GM18867 (cell line): ENCODE measurements at regions not wholly inside any gene's neighbourhood (a gene's known extent, or its start where the extent isn't known, plus 50 kb on each side); places are given as distances from the start of the nearest gene placed in this dataset.
"Not testable (repeated sequence)": the region's sequence is repeated elsewhere in the genome, so short reads cannot be mapped to it uniquely, and the experiment has no call there.

ENCODE experiments used
- ATAC-seq: cut with Tn5 transposase; IDR thresholded peaks from one replicate; pipeline ENCODE4 v1.9.1; 2021; ENCODE audit warnings: mild to moderate bottlenecking, moderate library complexity; ENCODE audit not compliant: unreplicated experiment

- no peak for ATAC-seq
Observed at GRCh38 chr6:27854421-27854820, 57.8 kb downstream of the OR2B2 start.

DNA sequence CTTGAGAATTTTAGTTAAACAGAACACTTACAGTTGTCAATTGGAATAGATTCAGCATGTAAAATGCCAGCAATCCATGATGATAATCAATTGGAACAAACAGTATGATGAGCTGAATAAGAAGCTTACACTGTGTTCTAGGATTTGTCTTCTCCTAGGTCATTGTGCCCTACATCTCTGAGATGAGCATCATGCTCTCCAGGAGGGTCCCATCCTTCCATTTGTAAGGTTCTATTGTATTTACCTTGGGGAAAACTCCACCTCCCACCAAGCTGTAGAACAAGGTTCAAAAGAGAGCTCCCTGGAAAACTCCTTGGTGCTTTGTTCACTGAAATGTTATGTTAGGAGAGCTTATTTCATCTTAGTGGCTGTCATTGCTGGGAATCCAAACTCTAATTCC lies 60.8 kb downstream of the OR2B2 start:
- no peak for ATAC-seq

DNA sequence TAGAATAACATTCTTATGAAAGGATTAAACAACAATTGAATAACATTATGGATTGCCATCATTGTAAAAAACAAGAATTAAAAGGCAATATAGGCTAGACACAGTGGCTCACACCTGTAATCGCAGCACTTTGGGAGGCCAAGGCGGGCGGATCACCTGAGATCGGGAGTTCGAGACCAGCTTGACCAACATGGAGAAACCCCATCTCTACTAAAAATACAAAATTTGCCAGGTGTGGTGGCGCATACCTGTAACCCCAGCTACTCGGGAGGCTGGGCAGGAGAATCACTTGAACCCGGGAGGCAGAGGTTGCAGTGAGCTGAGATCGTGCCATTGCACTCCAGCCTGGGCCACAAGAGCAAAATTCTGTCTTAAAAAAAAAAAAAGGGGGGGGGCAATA lies 63.2 kb downstream of the OR2B2 start:
- ATAC-seq = not testable (repeated sequence)

DNA sequence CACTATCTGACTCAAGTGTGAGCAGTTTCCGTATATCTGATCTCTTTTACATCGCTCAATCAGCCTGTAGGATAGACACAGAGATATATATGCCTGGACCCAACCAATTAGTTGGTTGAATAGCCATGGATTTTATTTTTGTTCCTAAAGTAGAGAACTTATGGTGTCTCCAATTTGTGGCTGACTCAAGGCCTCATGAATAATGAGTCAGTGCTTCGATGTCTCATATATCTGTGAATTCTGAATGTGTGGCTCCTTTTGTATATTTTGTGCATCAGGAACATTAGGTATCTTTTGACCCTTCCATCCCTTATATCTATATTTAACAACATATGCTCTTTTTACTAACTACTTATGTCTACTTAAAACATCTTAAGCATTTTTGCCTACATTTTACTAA lies 64.5 kb downstream of the OR2B2 start:
- no peak for ATAC-seq

DNA sequence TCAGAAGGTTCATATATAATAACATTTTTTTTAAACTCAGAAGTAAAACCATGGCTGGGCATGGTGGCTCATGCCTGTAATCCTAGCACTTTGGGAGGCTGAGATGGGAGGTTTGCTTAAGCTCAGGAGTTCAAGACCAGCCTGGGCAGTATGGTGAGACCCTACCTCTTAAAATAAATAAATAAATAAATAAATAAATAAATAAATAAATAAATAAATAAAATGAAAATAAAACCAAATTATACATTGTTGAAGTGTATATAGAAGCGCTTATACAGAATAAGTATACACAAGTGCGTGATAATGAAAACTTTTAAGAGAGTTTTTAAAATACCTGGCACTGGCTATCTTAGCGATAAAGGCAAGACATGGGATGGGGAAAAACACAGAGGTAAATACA lies 71.6 kb downstream of the OR2B2 start:
- no peak for ATAC-seq

- no peak for ATAC-seq
Observed at GRCh38 chr6:27839626-27840475, 72.3 kb downstream of the OR2B2 start.

- no peak for ATAC-seq
Observed at GRCh38 chr6:27838945-27839625, 73.1 kb downstream of the OR2B2 start.

GRCh38 chr6:27838058-27838944 lies 73.9 kb downstream of the OR2B2 start:
- peak; percentile 74 for ATAC-seq

GRCh38 chr6:27837625-27838057 lies 74.6 kb downstream of the OR2B2 start:
- ATAC-seq = no peak

DNA sequence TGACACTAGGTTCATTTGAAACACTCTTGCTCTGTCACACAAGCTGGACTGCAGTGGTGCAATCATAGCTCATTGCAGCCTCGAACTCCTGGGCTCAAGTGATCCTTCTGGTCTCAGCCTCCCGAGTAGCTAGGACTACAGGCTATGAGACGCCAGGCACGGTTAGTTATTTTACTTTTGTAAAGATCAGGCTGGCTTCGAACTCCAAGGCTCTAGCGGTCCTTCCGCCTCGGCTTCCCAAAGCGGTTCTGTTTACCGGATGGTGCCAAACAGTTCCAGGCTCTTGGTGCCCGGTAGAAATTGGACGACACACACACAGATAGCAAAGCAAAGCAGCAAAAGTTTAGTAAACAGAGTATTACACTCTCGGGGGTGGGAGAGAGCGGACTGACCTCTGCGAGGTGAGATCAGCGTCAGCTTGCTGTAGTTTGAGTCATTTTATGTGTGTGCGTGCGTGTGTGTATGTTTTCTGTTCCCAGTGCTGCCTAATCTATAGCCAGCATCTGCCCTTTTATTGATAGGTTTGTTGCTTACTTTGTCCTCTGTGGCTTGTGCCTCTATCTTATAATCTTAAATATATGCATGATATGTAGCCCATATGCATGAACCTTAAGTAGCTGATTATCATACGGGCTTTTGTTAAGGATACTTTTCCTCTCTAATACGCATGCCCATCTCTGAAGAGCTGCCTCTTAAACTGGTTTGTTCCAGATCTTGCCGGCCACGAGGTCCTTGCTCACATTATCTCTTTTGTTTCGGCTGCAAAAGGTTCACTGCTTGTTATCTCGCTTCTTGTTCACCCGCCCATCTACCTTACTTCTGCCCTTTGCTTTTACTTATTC lies 75.2 kb downstream of the OR2B2 start:
- peak; percentile 34 for ATAC-seq

GRCh38 chr6:27836141-27836782 lies 75.9 kb downstream of the OR2B2 start:
- no peak for ATAC-seq

DNA sequence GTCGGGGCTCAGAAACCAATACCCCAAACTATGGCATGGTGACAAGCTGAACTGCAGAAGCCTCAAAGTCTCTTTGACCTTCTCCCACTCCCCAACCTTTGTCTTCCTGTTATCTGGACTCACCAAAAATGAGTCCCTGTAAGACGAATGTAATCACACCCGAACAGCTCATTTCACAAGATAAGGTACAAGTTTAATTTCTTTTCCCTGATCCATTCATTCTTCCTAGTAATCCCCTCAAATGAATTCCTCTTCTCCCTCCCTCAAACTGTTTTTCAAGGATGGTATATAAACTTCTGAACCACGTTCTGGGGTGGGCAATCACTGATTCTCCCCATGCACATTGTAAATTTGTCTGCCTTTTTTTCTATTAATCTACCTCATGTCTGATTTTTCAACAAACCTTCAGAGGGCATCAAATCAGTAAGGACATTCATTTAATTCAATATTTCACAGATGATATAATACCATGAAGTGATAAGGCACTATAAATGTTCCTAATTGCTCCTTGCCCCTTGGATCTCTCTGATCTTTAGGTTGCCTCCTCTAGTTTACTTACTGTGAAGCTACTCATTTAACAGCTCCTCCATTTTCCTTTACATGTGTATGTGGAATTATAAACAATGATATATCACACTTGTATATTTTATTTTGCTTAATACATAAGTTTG lies 77.2 kb downstream of the OR2B2 start:
- ATAC-seq = no peak

DNA sequence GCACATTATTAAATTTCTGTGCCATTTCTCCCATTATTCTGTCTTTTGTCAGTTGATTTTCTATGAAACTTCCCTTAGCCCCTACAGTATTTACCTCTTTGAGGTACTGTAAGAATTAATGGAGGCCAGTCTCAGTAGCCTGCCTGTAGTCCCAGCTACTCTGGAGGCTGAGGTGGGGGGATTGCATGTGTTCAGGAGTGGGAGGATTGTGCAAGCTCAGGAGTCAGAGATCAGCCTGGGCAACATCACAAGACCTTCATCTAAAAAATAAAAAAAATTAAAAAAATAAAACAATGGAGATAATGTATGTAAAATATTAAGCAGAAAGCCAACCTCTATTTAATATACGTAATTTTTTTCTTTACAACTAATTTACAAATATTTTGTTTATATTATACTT lies 77.8 kb downstream of the OR2B2 start:
- ATAC-seq = no peak

DNA sequence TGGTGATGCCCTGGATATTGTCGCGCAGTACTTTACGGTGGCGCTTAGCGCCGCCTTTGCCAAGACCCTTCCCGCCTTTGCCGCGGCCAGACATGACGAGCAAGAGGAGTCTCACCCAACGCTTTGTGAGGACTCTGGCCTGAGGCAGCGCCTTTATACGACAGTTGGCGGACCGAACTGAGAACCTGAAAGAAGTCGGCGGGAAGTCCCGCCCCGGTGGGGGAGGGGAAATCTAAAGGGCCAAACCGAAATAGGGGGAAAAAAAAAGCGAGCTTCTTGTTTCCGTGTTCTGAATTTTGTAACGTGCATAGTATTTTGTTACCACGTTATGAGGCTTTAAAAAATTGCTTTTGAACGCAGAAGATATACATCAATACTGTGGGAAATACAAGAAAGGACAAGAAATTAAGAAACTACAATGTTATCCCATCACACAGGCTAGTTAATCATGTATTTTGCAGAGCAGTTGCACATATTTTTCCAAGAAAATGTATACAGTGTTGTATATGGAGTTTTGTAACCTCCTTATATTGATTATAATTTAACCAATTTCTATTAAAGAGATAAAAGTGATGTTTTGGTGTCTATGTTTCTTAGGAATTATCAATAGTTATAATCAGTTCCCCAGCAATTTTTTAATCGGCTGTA lies 80.6 kb downstream of the OR2B2 start:
- ATAC-seq = peak; percentile 79

DNA sequence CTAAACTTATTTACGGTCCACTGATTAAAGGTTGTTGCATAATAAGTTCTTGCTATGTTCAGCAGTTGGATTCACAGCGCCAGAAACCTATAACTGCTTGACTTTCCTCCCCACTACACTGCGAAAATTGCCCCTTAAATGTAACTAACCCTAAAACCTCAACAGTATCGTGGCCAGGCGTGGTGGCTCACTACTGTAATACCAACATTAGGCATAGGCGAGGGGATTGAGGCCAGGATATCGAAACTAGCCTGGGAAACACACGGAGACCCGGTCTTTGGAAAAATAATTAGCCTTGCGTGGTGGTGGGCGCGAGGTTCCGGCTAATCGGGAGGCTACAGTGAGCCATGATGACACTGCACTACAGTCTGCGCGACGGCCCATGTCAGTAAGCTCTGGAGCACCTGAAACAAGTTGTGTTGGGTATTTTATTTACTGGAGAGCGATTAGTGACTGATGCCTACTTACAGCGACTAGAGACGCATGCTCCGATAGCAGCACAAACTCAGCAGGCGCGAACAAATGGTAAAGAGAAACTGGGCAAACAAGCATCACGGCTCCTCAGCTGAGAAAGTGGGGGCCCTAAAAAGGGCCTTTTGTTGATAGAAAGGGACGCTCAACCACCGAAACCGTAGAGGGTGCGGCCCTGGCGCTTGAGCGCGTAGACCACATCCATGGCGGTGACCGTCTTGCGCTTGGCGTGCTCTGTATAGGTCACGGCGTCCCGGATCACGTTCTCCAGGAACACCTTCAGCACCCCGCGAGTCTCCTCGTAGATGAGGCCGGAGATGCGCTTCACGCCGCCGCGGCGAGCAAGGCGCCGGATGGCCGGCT lies 81.4 kb downstream of the OR2B2 start:
- ATAC-seq = peak; percentile 72

DNA sequence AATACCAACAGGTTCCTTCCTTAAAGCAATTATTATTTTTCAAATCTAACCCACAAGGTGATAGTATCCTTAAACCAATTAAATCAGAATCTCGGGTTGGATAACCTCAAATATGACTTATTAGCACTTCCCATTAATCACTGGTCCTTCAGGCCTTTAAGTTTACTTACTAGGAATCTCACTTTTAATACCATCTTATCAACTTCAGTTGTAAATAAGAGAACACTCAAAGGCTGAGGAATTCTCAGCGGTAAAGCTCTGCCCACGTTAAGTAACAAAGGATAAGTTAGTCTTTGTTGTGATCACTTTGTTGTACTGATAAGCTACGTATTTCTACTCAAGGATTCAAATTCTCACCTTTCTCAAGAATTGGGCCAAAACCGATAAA lies 82.0 kb downstream of the OR2B2 start:
- no peak for ATAC-seq

DNA sequence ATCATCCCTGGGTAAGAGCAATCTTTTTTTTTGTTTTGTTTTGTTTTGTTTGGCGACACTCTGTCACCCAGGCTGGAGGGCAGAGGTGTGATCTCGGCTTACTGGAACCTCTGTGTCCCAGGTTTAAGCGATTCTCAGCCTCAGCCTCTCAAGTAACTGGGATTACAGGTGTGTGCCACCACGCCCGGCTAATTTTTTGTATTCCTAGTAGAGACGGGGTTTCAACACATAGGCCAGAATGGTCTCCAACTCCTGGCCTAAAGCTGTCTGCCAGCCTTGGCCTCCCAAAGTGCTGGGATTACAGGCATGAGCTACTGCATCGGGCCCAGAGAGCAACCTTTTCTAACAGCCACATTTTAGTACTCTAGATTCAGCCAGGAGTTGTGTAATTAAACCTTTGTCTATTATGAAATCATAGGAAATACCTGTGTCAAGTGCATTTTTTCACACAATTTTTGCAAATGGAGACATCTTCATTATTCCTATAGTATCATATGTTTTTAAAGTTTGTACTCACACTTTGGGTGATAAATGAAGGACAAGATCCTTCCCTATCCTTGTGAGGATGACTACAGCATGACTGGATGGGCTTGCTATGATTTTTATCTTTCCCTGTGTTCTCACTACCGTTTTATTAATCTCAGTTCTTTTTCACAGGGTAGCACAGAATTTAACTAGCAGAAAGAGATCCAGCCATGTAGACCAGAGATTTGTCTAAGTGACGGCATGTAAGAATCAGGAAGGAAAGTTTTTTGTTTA lies 82.6 kb downstream of the OR2B2 start:
- ATAC-seq = no peak
